ENCODE measurements at regions not wholly inside any gene's neighbourhood (a gene's known extent, or its start where the extent isn't known, plus 50 kb on each side); places are given as distances from the start of the nearest gene placed in this dataset.
A peak's percentile ranks its signal among the peaks of the same experiment; 100 is the strongest.

GRCh38 chr3:159616234-159616825 is 372.3 kb upstream of the IL12A start (continued):
- TF ChIP-seq ZNF274 (IDR thresholded peaks at IDR 0.05; ENCODE audit: low read length) (no peak), ZNF274 (tag by site-specific recombination; IDR thresholded peaks at IDR 0.05; ENCODE audit: borderline replicate concordance) (no peak), ZNF488 (tag by site-specific recombination; IDR thresholded peaks at IDR 0.05) (no peak), ZNF175 (tag by site-specific recombination; IDR thresholded peaks at IDR 0.05) (no peak), ZNF112 (tag by site-specific recombination; IDR thresholded peaks at IDR 0.05) (no peak), ZNF639 (tag by site-specific recombination; IDR thresholded peaks at IDR 0.05) (no peak), ZNF37A (tag by site-specific recombination; IDR thresholded peaks at IDR 0.05) (no peak), ZNF501 (tag by site-specific recombination; IDR thresholded peaks at IDR 0.05) (no peak), ZNF555 (tag by site-specific recombination; conservative IDR thresholded peaks at IDR 0.05) (no peak), ZSCAN30 (tag by site-specific recombination; IDR thresholded peaks at IDR 0.05) (0 out of 2 replicates have a peak, but pooled peaks have one; percentile 30), ZNF341 (tag by site-specific recombination; IDR thresholded peaks at IDR 0.05; ENCODE audit: low read depth) (no peak)

- CTCF ChIA-PET = interaction anchor here (0.7 to 1.8 kb wide), 2 partner anchors 158 to 185 kb away, joined by 3 to 11 read pairs; no protein-coding TSS in a partner anchor
- no peaks in the 10 kb centered on the region for H3K36me3 ChIP-seq (ENCODE audit: control insufficient read depth in 2 of 2, insufficient read depth in 1 of 2, low read length in 2 of 2)
- H3K4me3 ChIP-seq (ENCODE audit: low read depth, low read length) = no peak overlapping the region
- POLR2A ChIA-PET = interaction anchor here (1.0 kb wide), 1 partner anchor 145 kb away, joined by 4 read pairs; no protein-coding TSS in a partner anchor
- H3K27ac ChIP-seq (ENCODE audit: extremely low read depth, low read depth, low read length) = peak overlapping the region; percentile 70
- peaks cover 25% of the 10 kb centered on the region for H3K4me1 ChIP-seq (ENCODE audit: control insufficient read depth, insufficient read depth, low read length)
- no peaks in the 10 kb centered on the region for H3K9me3 ChIP-seq (ENCODE audit: control insufficient read depth, insufficient read depth, low read depth, low read length)
- TF ChIP-seq ZBTB49 (tag by site-specific recombination; IDR thresholded peaks at IDR 0.05; ENCODE audit: low read depth) (no peak), ZNF433 (tag by site-specific recombination; IDR thresholded peaks at IDR 0.05; ENCODE audit: low read depth) (no peak), BCL11A (tag by site-specific recombination; IDR thresholded peaks at IDR 0.05; ENCODE audit: low read depth) (no peak), ZNF76 (tag by site-specific recombination; IDR thresholded peaks at IDR 0.05; ENCODE audit: borderline replicate concordance, low read depth) (no peak), ZNF837 (tag by site-specific recombination; IDR thresholded peaks at IDR 0.05) (no peak), ZNF704 (tag by site-specific recombination; IDR thresholded peaks at IDR 0.05) (no peak), ZNF202 (tag by site-specific recombination; IDR thresholded peaks at IDR 0.05; ENCODE audit: borderline replicate concordance) (no peak), ZNF596 (tag by site-specific recombination; IDR thresholded peaks at IDR 0.05) (peak; percentile 74), ZNF18 (tag by site-specific recombination; IDR thresholded peaks at IDR 0.05) (peak; percentile 55; the same call in 1 of the 2 replicates), ZNF138 (tag by site-specific recombination; IDR thresholded peaks at IDR 0.05; ENCODE audit: borderline replicate concordance) (no peak), GFI1B (tag by site-specific recombination; IDR thresholded peaks at IDR 0.05) (peak; percentile 88), ZNF510 (tag by site-specific recombination; IDR thresholded peaks at IDR 0.05; ENCODE audit: insufficient replicate concordance) (no peak), WT1 (tag by site-specific recombination; IDR thresholded peaks at IDR 0.05) (peak; percentile 65), ZNF670 (tag by site-specific recombination; IDR thresholded peaks at IDR 0.05; ENCODE audit: low read depth) (no peak), KLF1 (tag by site-specific recombination; IDR thresholded peaks at IDR 0.05) (no peak), ZNF302 (tag by site-specific recombination; IDR thresholded peaks at IDR 0.05; ENCODE audit: low read depth) (no peak), ZNF791 (tag by site-specific recombination; IDR thresholded peaks at IDR 0.05) (no peak), ZFP69B (tag by site-specific recombination; IDR thresholded peaks at IDR 0.05) (no peak), ZNF529 (tag by site-specific recombination; IDR thresholded peaks at IDR 0.05; ENCODE audit: insufficient replicate concordance) (no peak), ZNF114 (tag by site-specific recombination; IDR thresholded peaks at IDR 0.05) (no peak)
These were observed 369.2 kb upstream of the IL12A start for GRCh38 chr3:159619341-159619885.

Measured in HEK293 (cell line).